Activated CD8-positive, alpha-beta T cell treated with anti-CD3 and anti-CD28 coated beads, Interleukin-2, amount 10 ng/mL, durations not matched to agents 7 days and 5 days (primary cell): ENCODE measurements at regions not wholly inside any gene's neighbourhood (a gene's known extent, or its start where the extent isn't known, plus 50 kb on each side); places are given as distances from the start of the nearest gene placed in this dataset.

Experiments
- ATAC-seq: fragments of 150-1000 bp; cut with Tn5 transposase; one replicate; pipeline ENCODE4 v1.10.0; 2021; ENCODE audit warnings: moderate library complexity
- CTCF ChIA-PET: fragments of 350-600 bp; sonication (Branson Sonifier 250); formaldehyde crosslinking; loops from one replicate; lab custom pipeline; 2021; ENCODE audit warnings: antibody characterized with exemption; lab: Charles Lee
- POLR2A ChIA-PET: fragments of 350-600 bp; sonication (Branson Sonifier 250); formaldehyde crosslinking; loops from one replicate; lab custom pipeline; 2021; ENCODE audit warnings: antibody characterized with exemption; lab: Charles Lee
- DNase-seq: peaks from one replicate; pipeline ENCODE4 v3.0.0-alpha.2; 2020
- H3K27ac Mint-ChIP-seq: one replicate; pipeline ENCODE4 v1.8.0; 2021; ENCODE audit warnings: mild to moderate bottlenecking, mixed read lengths
- H3K27me3 Mint-ChIP-seq: one replicate; pipeline ENCODE4 v1.8.0; 2021; ENCODE audit warnings: low read depth, mixed read lengths
- H3K36me3 Mint-ChIP-seq: one replicate; pipeline ENCODE4 v1.8.0; 2021; ENCODE audit warnings: low read depth, mixed read lengths
- H3K4me1 Mint-ChIP-seq: one replicate; pipeline ENCODE4 v1.8.0; 2021; ENCODE audit warnings: low read depth, mixed read lengths
- H3K4me3 Mint-ChIP-seq: one replicate; pipeline ENCODE4 v1.8.0; 2021; ENCODE audit warnings: mild to moderate bottlenecking, mixed read lengths
- H3K9me3 Mint-ChIP-seq: one replicate; pipeline ENCODE4 v1.8.0; 2022; ENCODE audit warnings: mixed read lengths; ENCODE audit not compliant: insufficient read depth

DNA sequence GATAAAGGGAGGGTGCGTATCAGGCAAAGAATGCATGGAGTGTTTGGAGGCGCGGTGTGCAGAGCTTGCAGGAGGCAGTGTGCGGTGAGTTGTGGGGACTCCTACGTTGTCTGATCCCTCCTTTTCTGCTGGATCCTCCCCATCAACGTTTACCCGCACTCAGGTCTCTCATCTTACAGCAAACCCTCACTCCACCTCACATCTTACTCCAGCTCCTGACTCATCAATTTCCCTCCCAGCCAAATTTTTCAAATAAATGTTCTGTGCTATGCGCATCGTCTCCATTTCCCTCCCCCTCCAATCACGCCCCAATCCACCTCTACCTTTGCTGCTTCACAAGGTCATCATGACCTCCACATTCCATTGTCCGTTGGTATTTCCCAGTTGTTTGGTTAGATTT, 138.9 kb upstream of the KLF4 start:
- Mint-ChIP-seq H3K27me3 (no peaks in the 10 kb centered on the region), H3K4me1 (no peaks in the 10 kb centered on the region), H3K27ac (no peak overlapping the region), H3K9me3 (no peaks in the 10 kb centered on the region), H3K4me3 (no peak overlapping the region), H3K36me3 (no peaks in the 10 kb centered on the region)
- ATAC-seq (no peak), DNase-seq (no peak)
- CTCF ChIA-PET, result no interaction called here
- POLR2A ChIA-PET, result no interaction called here

DNA sequence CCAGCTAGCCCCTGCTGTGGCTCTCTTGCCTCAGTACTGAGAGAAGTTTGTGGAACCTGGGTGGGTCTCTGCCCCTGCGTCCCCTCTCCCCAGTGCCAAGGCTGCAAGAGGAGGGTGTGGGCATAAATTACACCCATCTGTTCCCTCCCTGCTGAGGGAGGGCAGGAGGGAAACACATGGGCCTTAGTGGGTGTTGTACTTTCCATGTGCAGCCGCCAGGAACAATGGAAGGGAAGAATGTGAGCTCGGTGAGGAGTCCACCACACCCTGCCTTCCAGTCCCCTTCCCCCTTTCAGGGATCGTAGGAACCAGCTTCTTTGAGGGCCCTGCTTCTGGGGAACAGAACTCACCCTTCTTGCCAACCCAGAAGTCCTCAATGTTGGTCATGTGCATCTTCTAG, 138.2 kb upstream of the KLF4 start:
- Mint-ChIP-seq H3K27me3 (no peaks in the 10 kb centered on the region), H3K4me1 (no peaks in the 10 kb centered on the region), H3K27ac (no peak overlapping the region), H3K4me3 (no peak overlapping the region), H3K9me3 (no peaks in the 10 kb centered on the region), H3K36me3 (no peaks in the 10 kb centered on the region)
- CTCF ChIA-PET, result no interaction called here
- no peak for ATAC-seq
- DNase-seq, result no peak
- POLR2A ChIA-PET, result no interaction called here

DNA sequence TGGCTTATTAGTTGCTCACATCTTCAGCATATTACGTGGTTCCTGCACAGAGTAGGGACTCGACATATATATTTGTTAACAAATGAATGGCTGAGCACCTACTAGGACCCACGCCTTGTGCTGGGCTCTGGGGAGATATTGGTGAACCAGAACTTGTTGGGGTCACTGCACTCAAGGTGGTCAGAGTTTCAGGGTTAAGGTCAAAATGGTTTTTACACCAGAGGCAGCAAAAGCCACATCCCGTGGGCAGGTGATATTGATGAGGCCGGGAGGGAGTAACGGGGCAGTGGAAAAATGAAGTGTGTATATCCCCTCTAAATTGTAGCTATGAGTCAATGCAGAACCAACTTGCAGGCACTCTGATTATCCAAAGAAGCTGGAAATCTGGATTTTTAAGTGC, 136.5 kb upstream of the KLF4 start:
- ATAC-seq, result no peak
- no peaks in the 10 kb centered on the region for H3K27me3 Mint-ChIP-seq
- H3K4me3 Mint-ChIP-seq, result no peak overlapping the region
- H3K4me1 Mint-ChIP-seq, result no peaks in the 10 kb centered on the region
- no peak overlapping the region for H3K27ac Mint-ChIP-seq
- H3K9me3 Mint-ChIP-seq, result no peaks in the 10 kb centered on the region
- ChIA-PET CTCF (no interaction called here), POLR2A (no interaction called here)
- H3K36me3 Mint-ChIP-seq, result no peaks in the 10 kb centered on the region
- DNase-seq, result no peak

DNA sequence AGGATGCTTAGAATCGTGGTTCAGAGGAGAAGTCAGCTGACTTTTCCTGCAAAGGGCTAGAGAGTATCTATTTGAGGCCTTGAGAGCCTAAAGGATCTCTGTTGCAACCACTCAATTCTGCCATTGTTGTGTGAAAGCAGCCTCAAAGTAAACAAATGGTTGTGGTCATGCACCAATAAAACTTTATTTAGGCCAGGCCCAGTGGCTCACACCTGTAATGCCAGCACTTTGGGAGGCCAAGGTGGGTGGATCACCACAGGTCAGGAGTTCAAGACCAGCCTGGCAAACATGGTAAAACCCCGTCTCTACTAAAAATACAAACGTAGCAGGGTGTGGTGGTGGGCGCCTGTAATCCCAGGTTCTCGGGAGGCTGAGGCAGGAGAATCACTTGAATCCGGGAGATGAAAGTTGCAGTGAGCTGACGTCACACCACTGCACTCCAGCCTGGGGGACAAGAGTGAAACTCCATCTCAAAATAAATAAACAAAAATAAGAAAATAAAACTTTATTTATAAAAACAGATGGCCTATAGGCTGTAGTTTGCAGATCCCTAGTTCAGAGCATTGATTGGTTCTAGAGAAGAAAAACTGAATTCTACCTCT, 135.9 kb upstream of the KLF4 start:
- Mint-ChIP-seq H3K4me1 (no peaks in the 10 kb centered on the region), H3K9me3 (no peaks in the 10 kb centered on the region), H3K4me3 (no peak overlapping the region), H3K27ac (no peak overlapping the region), H3K36me3 (no peaks in the 10 kb centered on the region), H3K27me3 (no peaks in the 10 kb centered on the region)
- DNase-seq, result no peak
- ATAC-seq, result no peak
- CTCF ChIA-PET, result no interaction called here
- POLR2A ChIA-PET, result no interaction called here

DNA sequence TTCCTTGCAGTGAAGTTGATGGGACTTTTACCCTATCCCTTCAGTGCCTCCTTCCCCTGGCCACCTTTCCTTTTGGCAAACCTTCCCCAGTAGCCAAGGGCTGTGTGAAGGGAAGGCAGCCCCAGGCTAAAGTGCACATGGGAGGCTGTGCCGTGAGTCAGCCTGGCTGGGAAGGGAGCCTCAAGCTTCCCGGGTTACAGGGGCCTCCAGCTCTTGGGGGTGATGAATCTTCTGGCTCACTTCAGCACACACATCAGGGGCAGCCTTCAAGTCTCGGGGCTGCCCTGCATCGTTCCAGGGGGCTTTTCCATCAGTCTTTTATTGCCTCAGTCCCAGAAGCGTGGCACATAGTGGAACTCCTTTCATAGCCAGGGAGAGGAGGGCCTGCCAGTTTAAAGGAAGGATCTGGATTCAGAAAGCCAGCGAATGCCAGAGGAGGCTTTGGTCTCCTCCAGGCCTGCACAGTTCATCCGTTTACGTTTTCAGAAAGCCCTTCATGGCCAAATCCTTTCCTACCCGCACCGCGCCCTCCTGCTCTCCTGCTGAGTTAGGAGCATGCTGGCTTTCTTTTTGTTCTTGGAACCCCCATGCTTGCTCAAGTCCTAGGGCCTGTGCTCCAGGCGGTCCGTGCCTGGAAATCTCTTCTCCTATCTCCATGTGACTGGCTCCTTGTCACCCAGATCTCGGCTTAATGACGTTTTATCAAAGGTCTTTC, 134.8 kb upstream of the KLF4 start:
- no peaks in the 10 kb centered on the region for H3K4me1 Mint-ChIP-seq
- ATAC-seq, result no peak
- ChIA-PET CTCF (no interaction called here), POLR2A (no interaction called here)
- no peak overlapping the region for H3K4me3 Mint-ChIP-seq
- no peaks in the 10 kb centered on the region for H3K36me3 Mint-ChIP-seq
- no peaks in the 10 kb centered on the region for H3K9me3 Mint-ChIP-seq
- no peak for DNase-seq
- no peaks in the 10 kb centered on the region for H3K27me3 Mint-ChIP-seq
- no peak overlapping the region for H3K27ac Mint-ChIP-seq

DNA sequence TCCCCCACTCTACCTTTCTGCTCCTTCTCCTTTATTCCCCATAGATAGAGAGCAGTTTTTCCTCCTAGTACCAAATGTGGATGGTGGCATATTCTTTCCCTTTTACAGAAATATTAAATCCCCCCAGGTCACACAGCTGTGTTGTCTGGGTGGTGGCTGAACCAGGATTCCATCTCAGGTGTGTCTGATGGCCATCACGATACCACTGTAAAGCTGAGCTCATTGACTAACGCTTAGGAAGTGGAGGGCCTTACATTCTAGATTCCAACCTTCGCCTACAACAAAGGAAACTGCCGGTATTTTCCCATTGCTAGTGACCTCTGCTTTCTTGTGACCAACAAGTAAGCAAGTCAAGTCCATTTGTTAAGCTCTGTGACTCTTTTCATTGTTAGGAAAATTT, 131.9 kb upstream of the KLF4 start:
- no peak overlapping the region for H3K27ac Mint-ChIP-seq
- ChIA-PET CTCF (no interaction called here), POLR2A (no interaction called here)
- DNase-seq (no peak), ATAC-seq (no peak)
- H3K4me3 Mint-ChIP-seq, result no peak overlapping the region
- no peaks in the 10 kb centered on the region for H3K9me3 Mint-ChIP-seq
- no peaks in the 10 kb centered on the region for H3K36me3 Mint-ChIP-seq
- no peaks in the 10 kb centered on the region for H3K4me1 Mint-ChIP-seq
- H3K27me3 Mint-ChIP-seq, result no peaks in the 10 kb centered on the region

DNA sequence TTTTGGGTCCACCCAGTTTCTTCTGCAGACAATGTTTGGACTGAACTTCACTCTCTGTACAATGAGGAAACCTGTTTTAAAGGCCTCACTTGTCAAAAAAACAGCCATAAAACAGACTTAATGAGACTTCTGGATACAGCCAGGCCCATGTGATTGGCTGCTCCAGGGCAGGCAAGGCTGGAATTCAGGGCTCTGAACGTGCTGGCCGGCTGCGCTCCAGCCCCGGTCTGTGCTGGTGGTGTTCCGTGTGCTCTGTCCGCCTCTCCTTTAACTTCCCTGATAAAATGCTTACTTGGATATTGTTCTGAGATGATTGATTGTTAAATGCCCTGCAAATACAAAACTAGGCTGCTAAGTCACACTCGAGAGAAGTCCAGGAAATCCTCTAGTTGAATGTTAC, 131.2 kb upstream of the KLF4 start:
- H3K4me3 Mint-ChIP-seq, result no peak overlapping the region
- no peak for DNase-seq
- no peaks in the 10 kb centered on the region for H3K4me1 Mint-ChIP-seq
- H3K36me3 Mint-ChIP-seq, result no peaks in the 10 kb centered on the region
- H3K9me3 Mint-ChIP-seq, result no peaks in the 10 kb centered on the region
- no peak overlapping the region for H3K27ac Mint-ChIP-seq
- ChIA-PET CTCF (no interaction called here), POLR2A (no interaction called here)
- H3K27me3 Mint-ChIP-seq, result no peaks in the 10 kb centered on the region
- no peak for ATAC-seq

DNA sequence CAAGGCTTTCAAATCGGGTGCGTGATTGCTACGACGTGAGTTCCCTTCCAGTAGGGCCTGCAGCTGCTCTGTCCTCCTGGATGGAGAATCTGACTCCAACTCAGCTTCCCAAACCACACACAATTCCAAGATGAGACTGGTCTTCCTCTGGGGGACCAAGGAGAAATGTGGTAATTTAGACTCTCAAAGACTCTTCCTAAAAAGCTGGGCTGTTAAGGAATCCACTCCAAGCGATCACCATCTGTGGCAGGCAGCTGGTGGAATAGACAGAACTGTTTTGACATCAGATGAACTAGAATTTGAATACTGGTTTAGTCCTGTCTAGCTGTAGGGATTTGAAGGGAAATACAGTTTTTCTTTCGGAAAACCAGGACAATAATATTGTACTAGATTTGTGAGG, 130.7 kb upstream of the KLF4 start:
- CTCF ChIA-PET, result no interaction called here
- Mint-ChIP-seq H3K27ac (no peak overlapping the region), H3K36me3 (no peaks in the 10 kb centered on the region), H3K9me3 (no peaks in the 10 kb centered on the region), H3K4me3 (no peak overlapping the region), H3K27me3 (no peaks in the 10 kb centered on the region), H3K4me1 (no peaks in the 10 kb centered on the region)
- no peak for DNase-seq
- POLR2A ChIA-PET, result no interaction called here
- no peak for ATAC-seq

DNA sequence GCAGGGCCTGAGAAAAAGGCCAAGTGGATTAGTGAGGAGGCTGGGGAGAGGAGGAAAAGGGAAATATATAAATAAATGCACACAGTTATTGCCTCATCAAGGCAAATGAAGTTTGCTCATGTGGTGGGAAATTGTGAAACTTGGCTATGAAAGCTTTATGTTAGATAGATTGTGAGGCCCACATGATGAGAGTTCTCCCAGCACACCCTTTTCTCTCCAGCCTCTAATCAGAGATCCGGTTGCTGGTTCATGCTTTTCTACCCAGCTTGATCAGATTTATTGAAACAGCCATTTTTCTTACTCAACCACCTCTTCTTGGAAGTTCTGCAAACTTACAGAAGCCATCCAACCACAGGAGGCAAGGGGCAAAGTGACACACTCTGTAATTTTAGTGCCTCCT, 125.8 kb upstream of the KLF4 start:
- ATAC-seq, result no peak
- ChIA-PET POLR2A (no interaction called here), CTCF (no interaction called here)
- Mint-ChIP-seq H3K4me3 (no peak overlapping the region), H3K27ac (no peak overlapping the region), H3K27me3 (no peaks in the 10 kb centered on the region), H3K4me1 (no peaks in the 10 kb centered on the region), H3K9me3 (no peaks in the 10 kb centered on the region), H3K36me3 (no peaks in the 10 kb centered on the region)
- no peak for DNase-seq

DNA sequence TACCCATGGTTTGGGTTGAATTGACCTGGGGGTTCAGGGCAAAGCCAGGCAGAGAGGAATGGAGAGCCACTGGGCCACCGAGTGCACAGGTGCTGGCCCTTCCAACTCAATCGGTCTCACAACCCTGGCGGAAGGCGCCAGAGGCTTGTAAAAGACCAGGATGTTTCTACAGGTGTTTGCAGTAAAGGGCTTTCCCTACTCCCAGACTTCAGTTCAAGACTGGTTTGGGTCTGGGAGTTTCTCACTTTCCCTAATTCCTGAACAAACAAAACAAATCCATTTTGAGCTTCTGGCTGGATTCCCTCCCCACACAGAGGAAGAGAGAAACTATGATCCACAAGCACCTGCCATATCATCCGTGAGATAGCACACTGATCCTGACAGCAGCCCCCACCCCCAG, 125.2 kb upstream of the KLF4 start:
- Mint-ChIP-seq H3K27me3 (no peaks in the 10 kb centered on the region), H3K4me1 (no peaks in the 10 kb centered on the region), H3K9me3 (no peaks in the 10 kb centered on the region), H3K36me3 (no peaks in the 10 kb centered on the region), H3K27ac (no peak overlapping the region), H3K4me3 (no peak overlapping the region)
- POLR2A ChIA-PET, result no interaction called here
- ATAC-seq (no peak), DNase-seq (no peak)
- CTCF ChIA-PET, result no interaction called here

DNA sequence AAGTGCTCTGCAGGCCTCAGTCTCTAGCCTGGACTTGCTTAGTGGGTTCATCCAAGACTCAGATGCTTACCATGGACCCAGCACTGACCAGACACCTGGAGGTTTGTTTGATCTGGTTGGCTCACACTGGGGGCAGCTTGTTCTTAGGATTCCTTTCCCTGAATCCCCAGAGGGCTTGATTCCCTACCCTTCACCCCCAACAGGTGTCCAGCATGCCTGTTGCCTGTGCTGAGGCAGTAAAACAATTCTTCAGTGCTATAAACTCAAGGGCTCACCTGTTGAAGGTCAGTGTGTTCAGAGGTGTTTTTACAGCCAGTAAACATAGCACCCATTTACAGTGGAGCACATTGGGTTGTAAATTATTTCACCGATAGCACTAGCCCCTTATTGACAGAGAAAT, 123.8 kb upstream of the KLF4 start:
- no peak overlapping the region for H3K27ac Mint-ChIP-seq
- H3K36me3 Mint-ChIP-seq, result no peaks in the 10 kb centered on the region
- no peaks in the 10 kb centered on the region for H3K9me3 Mint-ChIP-seq
- no peaks in the 10 kb centered on the region for H3K4me1 Mint-ChIP-seq
- DNase-seq (no peak), ATAC-seq (no peak)
- no peaks in the 10 kb centered on the region for H3K27me3 Mint-ChIP-seq
- ChIA-PET POLR2A (no interaction called here), CTCF (no interaction called here)
- no peak overlapping the region for H3K4me3 Mint-ChIP-seq

DNA sequence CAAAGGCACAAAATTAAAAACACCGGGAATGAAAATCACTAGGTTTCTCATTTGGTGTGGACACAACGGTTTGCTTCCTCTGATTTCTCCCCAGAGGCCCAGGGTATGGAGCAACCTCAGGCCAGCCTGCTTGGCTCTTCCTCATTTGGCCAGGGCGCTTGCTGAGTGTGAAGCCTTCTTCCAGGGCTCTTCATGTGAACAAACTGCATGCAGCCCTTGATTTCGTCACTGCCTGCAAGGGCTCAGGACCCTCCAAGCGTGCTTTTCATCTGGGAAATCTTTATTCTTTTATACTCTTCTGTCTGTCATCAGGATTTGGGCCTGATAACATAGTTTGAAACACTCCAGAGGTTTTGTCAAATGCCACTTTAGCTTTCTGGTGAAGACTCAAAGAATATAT, 122.6 kb upstream of the KLF4 start:
- Mint-ChIP-seq H3K9me3 (no peaks in the 10 kb centered on the region), H3K27me3 (no peaks in the 10 kb centered on the region), H3K4me1 (no peaks in the 10 kb centered on the region), H3K4me3 (no peak overlapping the region), H3K36me3 (no peaks in the 10 kb centered on the region), H3K27ac (no peak overlapping the region)
- ChIA-PET CTCF (no interaction called here), POLR2A (no interaction called here)
- ATAC-seq, result no peak
- DNase-seq, result no peak

DNA sequence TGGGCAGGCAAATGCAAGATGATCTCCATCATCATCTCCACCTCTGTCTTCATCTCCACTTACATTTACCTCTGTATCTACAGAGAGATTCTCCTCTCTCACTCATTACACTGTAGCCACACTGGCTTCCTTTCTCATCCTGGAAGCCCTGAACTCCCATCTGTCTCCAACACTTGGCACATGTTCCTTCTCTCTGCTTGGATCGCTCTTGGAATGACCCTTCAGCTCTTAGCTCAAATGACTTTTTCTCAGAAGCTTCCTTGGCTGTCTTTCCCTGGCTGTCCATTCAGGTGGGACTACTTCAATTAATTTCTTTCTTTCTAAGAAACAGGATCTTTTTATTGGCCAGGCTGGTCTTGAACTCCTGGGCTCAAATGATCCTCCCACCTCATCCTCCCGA, 120.0 kb upstream of the KLF4 start:
- no peak for ATAC-seq
- ChIA-PET POLR2A (no interaction called here), CTCF (no interaction called here)
- H3K4me3 Mint-ChIP-seq, result no peak overlapping the region
- no peak overlapping the region for H3K27ac Mint-ChIP-seq
- no peaks in the 10 kb centered on the region for H3K4me1 Mint-ChIP-seq
- no peaks in the 10 kb centered on the region for H3K36me3 Mint-ChIP-seq
- DNase-seq, result no peak
- H3K9me3 Mint-ChIP-seq, result no peaks in the 10 kb centered on the region
- H3K27me3 Mint-ChIP-seq, result no peaks in the 10 kb centered on the region
